ENCODE measurements at regions not wholly inside any gene's neighbourhood (a gene's known extent, or its start where the extent isn't known, plus 50 kb on each side); places are given as distances from the start of the nearest gene placed in this dataset.

DNA sequence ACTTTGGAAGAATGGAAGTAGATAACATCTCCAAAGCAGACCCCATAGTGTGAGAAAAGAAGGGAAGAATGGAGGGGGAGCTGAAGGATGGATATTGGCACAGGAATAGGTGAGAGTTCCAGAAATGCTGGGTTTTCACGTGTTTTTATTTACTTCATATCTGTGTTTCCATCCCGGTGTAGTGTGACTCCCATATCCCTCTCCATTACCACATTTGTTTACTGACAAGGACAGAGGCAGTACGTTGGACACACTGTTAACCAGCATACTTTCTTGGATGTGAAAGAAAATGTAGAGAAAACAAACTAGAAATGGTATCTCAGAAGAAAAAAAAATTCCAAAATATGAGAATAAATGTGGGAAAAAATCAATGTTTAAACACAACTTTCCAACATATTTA is 124.4 kb upstream of the PFKP start:
- no peak overlapping the region for H3K4me3 ChIP-seq (ENCODE audit: insufficient read depth, low read depth, low read length)
- H4K91ac ChIP-seq (ENCODE audit: insufficient read depth, low read depth, low read length), result no peak overlapping the region
- ChIA-PET POLR2A (ENCODE audit: unreplicated experiment) (interaction anchor here (0.5 kb wide), 1 partner anchor 25 kb away, joined by 8 read pairs; no protein-coding TSS in a partner anchor), CTCF (no interaction called here)
- H3K27ac ChIP-seq (ENCODE audit: insufficient read depth, low read length), result no peak overlapping the region
- no peaks in the 10 kb centered on the region for H4K20me1 ChIP-seq (ENCODE audit: insufficient read depth, low read length)
- no peak overlapping the region for H3K4me2 ChIP-seq (ENCODE audit: low read depth, low read length)
- no TSS peak for BruUV-seq (replicated peaks)
- H3K23ac ChIP-seq (ENCODE audit: low read depth, low read length), result no peak overlapping the region
- H3K79me1 ChIP-seq (ENCODE audit: low read depth in 1 of 2, low read length in 2 of 2), result no peaks in the 10 kb centered on the region
- H3K9me3 ChIP-seq (ENCODE audit: control insufficient read depth, insufficient read depth, low read length), result no peaks in the 10 kb centered on the region
- ATAC-seq (ENCODE audit: low read depth), result 0 out of 2 replicates have a peak, but pooled peaks have one; percentile 44
- H3K36me3 ChIP-seq (ENCODE audit: control insufficient read depth, insufficient read depth, low read length), result no peaks in the 10 kb centered on the region
- H2AK9ac ChIP-seq (replicated peaks; ENCODE audit: low read depth, low read length, poor library complexity), result no peak overlapping the region
- no peak overlapping the region for H2BK5ac ChIP-seq (ENCODE audit: low read depth, low read length, poor library complexity, severe bottlenecking)
- TF ChIP-seq RFX5 (IDR thresholded peaks at IDR 0.05; ENCODE audit: low read depth, low read length), result no peak
- no peak for TF ChIP-seq MAZ (IDR thresholded peaks at IDR 0.05; ENCODE audit: borderline replicate concordance, low read depth, low read length)
- TF ChIP-seq, protein P1, sequence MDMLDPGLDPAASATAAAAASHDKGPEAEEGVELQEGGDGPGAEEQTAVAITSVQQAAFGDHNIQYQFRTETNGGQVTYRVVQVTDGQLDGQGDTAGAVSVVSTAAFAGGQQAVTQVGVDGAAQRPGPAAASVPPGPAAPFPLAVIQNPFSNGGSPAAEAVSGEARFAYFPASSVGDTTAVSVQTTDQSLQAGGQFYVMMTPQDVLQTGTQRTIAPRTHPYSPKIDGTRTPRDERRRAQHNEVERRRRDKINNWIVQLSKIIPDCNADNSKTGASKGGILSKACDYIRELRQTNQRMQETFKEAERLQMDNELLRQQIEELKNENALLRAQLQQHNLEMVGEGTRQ (IDR thresholded peaks at IDR 0.05; ENCODE audit: low read depth, low read length), result no peak
- no peak for TF ChIP-seq FOS (IDR thresholded peaks at IDR 0.05; ENCODE audit: low read depth, low read length)
- TF ChIP-seq RAD21 (IDR thresholded peaks at IDR 0.05; ENCODE audit: low read length), result no peak
- TF ChIP-seq MXI1 (IDR thresholded peaks at IDR 0.05; ENCODE audit: borderline replicate concordance, low read depth, low read length), result no peak
- TF ChIP-seq MAFK (IDR thresholded peaks at IDR 0.05; ENCODE audit: low read depth, low read length), result no peak
- TF ChIP-seq NFE2L2 (IDR thresholded peaks at IDR 0.05; ENCODE audit: low read depth, low read length), result no peak
- TF ChIP-seq CHD1 (IDR thresholded peaks at IDR 0.05; ENCODE audit: low read depth, low read length), result no peak
- no peak overlapping the region for H3K14ac ChIP-seq (replicated peaks; ENCODE audit: low read depth, low read length)
- no peak overlapping the region for H2BK120ac ChIP-seq (ENCODE audit: low read depth, low read length)
- WGBS, 2 experiments (ENCODE audit: extremely low coverage in 2 of 2, insufficient read length in 1 of 2), result no CpG with 5 or more reads among the region's 3 CpGs
- H4K5ac ChIP-seq (ENCODE audit: low read depth, low read length), result no peak overlapping the region
- no peak overlapping the region for H2BK15ac ChIP-seq (ENCODE audit: low read depth, low read length)
- no peaks in the 10 kb centered on the region for H3K9me1 ChIP-seq (ENCODE audit: insufficient read depth, low read length)
- H2BK20ac ChIP-seq (ENCODE audit: low read depth, low read length), result no peak overlapping the region
- H3K4me1 ChIP-seq (ENCODE audit: control insufficient read depth, insufficient read depth, low read length), result no peaks in the 10 kb centered on the region
- no peak overlapping the region for H3K9ac ChIP-seq (ENCODE audit: low read depth, low read length)
- intact Hi-C loops (cut with micrococcal nuclease) (no loop called here), dilution Hi-C loops (cut with HindIII; ENCODE audit: low sequenced_read_pairs, unreplicated experiment) (loop anchor here (25.0 kb wide), 1 partner anchor 94 kb away; no protein-coding TSS in a partner anchor), in situ Hi-C loops (cut with MboI; ENCODE audit: low sequenced_read_pairs) (no loop called here)
- no peak overlapping the region for H3K18ac ChIP-seq (ENCODE audit: low read depth, low read length)
- no peak overlapping the region for H3K4ac ChIP-seq (ENCODE audit: low read depth, low read length)
- DNase-seq, result no peak
- H3K56ac ChIP-seq (ENCODE audit: extremely low read depth, insufficient read depth, low read length), result no peak overlapping the region
- H3K27me3 ChIP-seq (ENCODE audit: control insufficient read depth, insufficient read depth, low read length), result peaks cover 20% of the 10 kb centered on the region
- H2AK5ac ChIP-seq (ENCODE audit: low read depth, low read length), result no peak overlapping the region
- H4K8ac ChIP-seq (ENCODE audit: low read depth in 2 of 2, low read length in 2 of 2), result no peak overlapping the region
- no peak overlapping the region for H2AFZ ChIP-seq (replicated peaks; ENCODE audit: low read length, poor library complexity)
